HG02678 (cell line): ENCODE measurements at regions not wholly inside any gene's neighbourhood (a gene's known extent, or its start where the extent isn't known, plus 50 kb on each side); places are given as distances from the start of the nearest gene placed in this dataset.

Experiments
- ATAC-seq: cut with Tn5 transposase; IDR thresholded peaks from one replicate; pipeline ENCODE4 v1.9.1; 2021; ENCODE audit warnings: mild to moderate bottlenecking, moderate library complexity; ENCODE audit not compliant: unreplicated experiment

DNA sequence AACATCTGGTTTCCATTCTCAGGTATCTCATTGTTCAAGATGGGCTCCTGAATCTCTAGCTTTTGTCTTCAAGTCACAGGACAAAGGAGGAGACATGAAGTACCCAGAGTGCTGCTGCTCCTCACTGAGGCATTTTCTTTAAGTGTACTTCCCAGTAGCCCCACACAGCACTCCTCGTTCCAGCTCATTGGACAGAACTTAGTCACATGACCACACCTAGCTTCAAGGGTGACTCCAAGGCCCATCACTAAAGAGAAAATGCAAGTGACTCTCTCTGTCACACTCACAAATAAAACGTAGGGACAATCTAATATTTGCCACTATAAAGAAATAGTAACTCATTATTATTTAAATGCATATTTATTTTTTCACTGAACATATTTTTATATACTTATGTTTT lies 58.3 kb upstream of the NEUROD6 start:
- ATAC-seq: no peak

DNA sequence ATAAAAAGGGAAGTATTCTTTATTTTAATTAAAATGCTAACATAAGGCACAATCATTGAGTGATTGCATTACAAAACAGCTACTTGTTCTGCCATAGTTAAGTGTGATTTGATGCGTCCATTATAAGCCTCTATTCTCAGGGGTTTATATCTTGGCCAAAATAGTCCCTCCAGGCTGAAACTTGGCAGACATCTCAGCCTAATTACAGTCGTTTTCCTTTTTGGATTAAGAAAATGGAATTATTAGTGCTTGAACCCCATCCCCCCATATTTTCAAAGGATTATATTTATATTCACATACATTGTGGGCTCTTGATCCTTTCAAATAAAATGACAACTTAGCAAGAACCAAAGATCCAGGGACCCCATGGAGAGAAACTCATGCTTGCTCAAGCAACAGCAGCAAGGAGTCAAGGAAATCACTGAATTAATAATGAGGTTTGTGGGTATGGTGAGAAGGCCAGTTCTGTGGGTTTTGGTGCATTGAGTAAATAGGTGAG lies 66.7 kb upstream of the NEUROD6 start:
- no peak for ATAC-seq

DNA sequence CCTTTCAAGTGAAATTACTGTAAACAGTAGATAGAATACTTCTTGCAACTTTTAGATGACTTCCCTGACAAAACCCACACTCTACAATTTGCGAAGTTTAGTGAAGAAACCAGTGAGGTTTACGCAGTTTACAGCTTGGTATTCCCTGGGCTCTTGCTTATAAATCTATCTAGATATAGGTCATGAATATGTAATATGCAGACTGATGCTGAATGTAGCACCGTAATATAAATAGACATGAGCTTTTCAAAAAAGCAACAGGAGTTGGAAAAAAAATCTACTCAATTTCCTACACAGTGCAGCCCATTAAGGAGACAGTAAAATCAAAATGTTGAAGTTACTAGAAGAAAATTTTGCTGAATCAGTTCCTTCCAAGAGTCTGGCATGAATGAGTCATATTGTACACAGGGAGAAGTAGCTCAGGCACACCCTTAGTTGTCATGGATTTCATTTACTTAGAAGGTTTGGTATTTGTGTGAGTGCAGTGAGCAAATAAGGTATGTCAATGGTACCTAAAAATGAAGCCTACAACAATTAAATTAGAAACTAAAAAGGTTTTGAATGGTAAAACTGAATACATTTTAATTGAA lies 67.7 kb upstream of the NEUROD6 start:
- no peak for ATAC-seq

DNA sequence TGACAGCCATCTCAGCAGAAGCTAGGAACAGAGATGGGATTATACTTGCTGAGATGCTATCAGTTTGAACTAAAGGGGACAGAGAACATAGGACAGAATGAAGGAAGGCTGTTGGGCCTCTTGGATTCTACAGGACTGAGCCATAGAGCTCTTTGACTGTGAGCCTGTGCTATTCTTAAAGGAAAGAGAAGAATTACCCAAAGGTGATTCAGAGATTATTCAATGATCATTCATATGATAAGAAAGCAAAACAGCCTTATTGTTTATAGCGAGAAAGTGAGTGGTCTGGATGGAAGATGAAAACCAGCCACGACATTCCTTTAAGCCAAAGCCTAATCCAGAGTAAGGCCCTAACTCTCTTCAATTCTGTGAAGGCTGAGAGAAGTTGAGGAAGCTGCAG lies 69.7 kb upstream of the NEUROD6 start:
- no peak for ATAC-seq

DNA sequence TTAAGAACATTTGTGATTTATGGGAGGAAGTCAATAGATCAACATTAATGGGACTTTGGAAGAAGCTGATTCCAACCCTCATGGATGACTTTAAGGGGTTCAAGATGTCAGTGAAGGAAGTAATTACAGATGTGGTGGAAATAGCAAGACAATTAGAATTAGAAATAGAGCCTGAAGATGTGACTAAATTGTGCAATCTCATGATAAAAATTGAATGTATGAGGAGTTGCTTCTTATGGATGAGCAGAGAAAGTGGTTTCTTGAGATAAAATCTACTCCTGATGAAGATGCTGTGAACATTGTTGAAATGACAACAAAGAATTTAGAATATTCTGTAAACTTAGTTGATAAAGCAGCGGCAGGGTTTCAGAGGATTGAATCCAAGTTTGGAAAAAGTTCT lies 70.9 kb upstream of the NEUROD6 start:
- ATAC-seq: no peak

DNA sequence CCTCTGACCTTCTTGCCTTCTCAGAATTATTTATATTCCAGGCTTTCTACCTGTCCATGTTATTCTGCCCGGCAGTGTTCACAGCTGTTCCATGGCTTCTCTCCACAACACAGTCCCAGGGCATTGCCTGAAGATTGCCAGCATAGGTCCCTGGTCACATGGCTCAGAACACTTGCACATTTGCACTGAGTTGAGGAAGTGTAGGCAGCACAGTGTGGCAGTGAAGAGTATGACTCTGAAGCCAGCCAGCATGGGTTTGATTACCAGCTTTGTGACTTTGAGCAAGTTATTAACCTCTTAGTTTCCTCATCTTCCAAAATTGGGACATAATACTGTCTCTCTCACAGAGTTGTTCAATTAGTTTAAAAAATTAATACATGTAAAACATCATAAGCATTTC lies 73.2 kb upstream of the NEUROD6 start:
- ATAC-seq: no peak

DNA sequence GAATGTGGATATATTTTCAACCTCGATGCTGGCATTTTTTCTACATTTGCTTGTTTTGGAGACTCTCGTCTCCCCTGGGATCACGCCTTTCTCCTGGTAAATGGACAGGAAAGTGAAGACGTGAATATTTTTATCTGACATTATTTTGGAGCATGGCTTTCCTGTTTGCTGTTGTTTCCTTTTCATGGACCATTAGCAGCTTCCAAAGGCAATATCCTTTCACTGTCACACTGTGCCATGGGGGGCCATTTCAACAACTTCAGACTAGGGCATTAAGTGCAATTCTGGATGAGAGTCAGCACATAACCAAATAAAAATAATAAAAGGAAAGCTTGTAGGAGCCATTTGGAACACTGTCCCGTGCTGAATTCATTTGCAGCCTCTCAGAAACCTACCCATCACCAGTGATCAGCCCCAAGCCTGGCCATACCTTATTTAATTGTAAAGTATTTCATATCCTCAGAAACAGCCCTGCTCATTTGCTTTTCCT lies 75.9 kb upstream of the NEUROD6 start:
- no peak for ATAC-seq

DNA sequence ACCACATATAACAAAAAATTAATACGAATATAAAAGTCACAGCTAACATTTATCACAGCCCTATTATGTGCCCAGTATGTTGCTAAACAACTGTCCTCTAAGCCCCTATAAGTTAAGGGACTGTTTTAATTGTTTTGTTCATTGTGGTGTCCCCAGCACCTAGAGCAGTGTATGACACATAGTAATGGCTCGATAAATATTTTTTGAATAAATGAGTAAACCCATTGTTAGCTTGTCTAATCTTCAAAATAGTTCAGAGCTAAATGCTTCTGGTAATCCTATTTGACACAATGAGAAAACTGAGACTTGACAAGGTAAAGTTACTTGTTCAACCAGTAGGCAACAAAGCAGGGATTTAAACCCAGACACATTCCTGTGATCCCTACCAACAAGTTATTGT lies 78.4 kb upstream of the NEUROD6 start:
- ATAC-seq: no peak

DNA sequence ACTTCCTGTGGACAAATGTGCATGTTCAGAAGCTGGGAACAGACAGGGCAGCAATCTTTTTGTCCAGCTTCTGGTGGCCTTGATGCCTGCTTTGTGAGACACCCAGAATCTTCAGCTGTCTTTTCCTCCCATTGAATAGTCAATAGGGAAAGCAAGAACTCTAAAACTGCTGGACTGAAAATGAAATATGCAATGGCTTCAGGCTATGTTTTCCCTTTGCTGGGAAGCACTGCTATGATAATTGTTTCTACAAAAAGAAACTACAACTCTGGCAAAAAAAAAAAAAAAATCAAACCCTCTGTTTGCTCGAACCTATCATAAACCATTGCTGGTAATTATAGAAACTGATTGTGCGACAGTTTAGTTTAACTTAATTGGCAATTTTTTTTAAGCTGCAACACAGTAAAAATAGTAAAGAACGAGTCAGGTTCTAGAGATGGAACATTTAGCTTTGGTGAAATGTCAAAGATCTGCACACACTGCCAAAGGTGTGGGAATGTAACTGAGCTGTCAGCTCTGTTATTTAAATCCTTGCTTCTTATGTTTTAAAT lies 79.1 kb upstream of the NEUROD6 start:
- no peak for ATAC-seq

DNA sequence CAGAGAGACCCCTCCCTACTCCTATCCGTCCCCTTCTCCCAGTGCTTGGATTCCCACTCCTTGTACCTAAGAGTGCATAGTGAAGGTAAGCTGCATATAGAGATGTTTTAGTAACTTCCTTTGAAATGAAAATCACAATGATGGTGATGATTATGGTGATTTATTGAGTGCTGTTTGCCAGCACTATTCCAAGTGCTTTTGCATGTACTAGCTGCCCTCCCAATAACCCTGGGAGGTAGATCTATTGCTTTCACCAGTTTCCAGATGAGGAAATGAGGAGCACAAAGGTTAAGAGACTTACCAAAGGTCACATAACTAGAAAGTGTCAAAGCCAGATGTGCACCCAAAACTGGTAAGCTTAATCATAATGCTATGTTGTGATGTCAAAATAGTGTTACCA lies 80.4 kb upstream of the NEUROD6 start:
- no peak for ATAC-seq

DNA sequence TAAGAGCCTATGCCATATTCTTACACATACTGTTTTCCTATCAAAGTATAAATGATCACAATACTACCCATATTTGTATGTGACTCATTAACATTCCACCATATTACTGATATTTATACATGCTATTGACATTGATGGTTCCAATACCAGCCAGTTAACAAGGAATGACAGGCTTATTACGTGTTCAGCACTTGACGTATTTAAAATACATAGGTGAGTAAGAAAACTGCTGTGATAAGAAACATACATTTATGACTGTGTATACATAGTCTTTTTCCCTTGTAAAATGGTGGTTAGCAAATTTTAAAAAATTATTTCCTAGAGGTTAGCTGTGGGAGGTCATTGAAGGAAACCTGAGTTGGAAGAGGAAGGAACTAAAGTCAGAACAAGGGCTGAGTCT lies 81.1 kb upstream of the NEUROD6 start:
- ATAC-seq: no peak

DNA sequence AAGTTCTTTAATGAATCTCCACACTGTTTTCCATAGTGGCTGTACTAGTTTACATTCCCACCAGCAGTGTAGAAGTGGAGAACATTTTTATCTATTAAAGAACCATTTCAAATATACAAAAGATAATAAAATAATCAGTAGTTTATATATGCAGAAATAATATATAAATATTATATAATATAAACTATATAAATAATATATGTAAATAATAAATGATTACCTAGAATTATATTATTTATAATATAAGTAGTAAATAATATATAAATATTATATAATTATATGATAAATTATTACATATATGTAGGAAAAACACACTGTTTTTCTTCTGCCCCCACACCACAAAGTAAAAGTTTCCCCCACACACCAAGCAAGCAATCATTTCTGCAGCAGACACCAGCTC lies 83.5 kb upstream of the NEUROD6 start:
- ATAC-seq: no peak

DNA sequence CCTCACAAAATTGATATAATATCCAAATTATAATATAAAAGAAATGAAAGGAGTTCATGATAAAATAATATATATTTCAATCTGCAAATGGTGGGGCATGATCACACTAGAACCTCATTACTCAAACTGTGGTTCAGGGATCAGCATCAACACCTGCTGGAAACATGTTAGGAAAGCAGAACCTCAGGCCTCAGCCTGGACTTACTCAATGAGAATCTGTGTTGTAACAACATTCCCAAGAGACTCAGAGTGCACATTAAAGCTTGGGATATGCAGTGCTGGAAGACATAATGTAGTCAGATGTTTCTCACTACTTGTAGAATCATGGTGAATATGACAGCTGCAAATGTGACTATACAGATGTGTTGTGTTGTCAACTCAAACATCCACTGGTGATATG lies 81.7 kb upstream of the ITPRID1 start:
- no peak for ATAC-seq

DNA sequence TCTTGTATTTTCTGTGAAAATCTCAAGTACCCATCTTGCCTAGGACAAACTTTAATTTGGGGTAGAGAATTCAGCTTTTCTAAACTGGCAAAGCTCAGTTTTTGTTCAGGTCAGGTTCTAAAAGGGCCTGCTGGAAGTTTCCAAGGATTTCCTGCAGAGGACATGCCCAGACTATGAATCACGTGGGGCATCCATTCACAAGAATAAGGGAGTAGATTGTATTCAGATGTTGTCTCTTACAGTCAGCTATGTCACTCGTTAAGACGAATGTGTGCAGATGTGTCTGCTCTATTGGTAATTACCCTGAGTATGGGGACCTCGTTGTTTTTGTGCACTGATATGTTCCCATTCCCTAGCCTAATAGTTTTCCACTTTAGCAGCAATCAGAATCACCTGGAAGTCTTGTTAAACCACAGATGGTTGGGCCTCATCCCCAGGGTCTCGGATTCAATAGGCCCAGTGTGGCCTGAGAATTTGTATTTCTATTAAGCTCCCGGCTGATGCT lies 81.0 kb upstream of the ITPRID1 start:
- no peak for ATAC-seq

DNA sequence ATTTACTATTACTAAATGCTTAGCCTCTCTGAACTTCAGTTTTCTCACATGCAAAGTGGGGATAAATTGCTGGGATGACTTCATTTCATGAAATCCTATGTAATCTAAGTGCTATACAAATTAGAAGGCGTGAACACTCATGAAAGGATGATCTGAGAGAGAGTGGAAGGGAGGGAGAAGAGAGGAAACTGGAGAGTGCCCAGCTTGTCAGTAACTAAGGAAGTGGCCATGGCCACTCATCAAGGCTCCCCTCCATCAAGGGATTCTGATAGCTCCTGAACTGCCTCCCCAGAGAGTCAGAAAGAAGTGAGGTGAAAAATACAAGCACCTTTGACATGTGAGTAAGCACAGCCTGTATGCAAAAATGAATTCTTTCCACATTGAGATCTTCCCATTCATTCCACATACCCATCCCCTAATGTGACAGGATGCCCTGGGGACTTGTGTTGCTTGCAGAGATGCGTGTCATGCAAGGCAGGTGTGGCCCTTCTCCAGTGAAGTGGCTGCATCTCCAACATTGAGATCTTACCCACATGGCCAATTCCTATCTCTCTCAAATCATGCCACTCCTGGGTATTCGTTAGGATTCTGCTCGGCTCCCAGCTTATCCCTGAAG lies 76.5 kb upstream of the ITPRID1 start:
- ATAC-seq: no peak

DNA sequence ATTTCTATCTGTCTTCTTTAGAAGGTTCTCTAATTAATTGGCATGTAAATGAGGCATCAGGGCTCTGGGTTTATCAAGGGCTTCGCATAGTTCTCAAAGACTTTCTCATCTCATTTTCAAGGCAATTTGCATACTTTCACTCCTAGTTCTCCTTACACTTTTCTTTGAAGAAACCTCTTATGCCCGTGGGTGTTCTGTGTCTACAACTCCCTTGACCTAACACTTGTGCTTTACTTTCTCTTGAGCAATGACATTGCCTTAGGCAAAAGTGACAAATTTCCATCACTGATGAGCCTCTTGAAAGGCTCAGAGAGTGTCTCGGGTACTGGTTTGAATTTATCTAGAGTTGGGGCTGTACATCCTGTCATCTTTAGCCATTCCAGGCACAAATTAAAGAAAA lies 74.7 kb upstream of the ITPRID1 start:
- no peak for ATAC-seq

DNA sequence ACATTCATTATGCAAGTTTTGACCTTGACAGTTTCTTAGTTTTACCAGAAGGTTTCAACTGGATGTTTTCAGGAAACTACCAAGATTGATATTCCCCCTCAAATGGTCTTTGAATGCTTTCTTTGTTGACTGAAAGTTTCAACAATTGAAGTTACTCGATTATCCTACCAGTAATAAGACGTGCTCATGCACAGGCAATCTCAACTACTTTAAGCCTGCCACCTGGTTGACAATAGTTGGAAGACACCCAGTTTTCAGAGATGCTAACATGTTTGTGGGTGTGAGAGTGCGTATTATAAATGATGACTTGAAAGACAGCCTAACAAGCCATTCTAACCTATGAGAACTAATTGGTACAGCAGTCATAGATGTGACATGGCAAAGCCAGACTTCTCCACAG lies 73.4 kb upstream of the ITPRID1 start:
- no peak for ATAC-seq

DNA sequence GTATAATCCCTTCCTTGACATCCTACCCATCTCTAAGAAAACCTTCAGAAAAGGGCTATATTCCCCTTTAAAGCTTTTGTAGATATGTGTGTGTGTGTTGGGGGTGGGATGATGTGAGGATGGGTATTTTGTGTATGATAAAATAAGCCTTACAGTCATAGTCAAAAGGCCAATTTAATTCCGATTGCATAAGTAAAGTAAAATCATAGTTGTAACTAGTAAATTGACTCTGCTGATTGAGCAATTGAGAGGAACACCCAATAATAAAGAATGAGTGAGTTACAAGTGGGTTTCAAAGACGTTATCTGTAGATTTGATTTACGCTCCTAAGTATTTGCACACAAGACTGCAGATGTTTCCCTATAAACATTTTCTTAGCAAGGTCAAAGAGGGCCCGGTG lies 71.3 kb upstream of the ITPRID1 start:
- ATAC-seq: no peak

DNA sequence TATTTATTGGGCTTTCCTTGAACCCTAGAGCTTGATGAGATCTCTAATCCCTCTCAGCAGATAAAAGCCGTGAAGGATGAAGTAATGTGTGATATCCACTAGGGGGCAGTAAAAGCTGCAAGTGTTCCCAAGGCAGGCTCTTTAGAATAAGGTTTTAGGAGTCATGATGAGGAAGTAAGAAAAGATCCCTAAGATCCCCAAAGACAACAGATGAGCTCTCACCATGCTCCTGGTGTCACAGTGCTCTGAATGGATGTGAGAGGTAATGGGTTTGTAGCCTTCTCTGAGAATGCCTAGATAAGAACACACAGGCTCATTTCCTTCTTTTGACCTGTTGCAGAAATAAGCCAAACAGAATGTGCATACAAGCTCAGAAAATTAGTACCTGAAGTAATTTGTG lies 70.4 kb upstream of the ITPRID1 start:
- peak; percentile 87 for ATAC-seq

DNA sequence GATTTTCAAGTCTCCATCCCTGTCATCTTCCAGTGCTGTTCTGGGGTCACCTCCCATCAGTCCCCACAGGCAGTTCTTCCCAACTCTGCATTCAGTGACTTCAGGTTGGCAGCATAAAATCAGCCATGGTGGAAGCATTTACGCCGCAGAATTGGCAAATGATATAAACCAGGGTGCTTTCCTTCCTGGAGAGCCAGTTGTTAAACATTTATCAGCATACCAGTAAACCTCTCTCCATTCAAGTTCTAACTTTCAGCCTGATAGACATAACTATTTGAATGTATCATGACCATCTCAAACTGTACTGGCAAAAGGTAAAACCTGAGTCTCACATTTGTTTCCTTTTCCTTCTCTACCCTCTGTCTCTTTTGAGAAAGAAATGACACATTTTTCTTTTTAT lies 69.7 kb upstream of the ITPRID1 start:
- ATAC-seq: no peak

DNA sequence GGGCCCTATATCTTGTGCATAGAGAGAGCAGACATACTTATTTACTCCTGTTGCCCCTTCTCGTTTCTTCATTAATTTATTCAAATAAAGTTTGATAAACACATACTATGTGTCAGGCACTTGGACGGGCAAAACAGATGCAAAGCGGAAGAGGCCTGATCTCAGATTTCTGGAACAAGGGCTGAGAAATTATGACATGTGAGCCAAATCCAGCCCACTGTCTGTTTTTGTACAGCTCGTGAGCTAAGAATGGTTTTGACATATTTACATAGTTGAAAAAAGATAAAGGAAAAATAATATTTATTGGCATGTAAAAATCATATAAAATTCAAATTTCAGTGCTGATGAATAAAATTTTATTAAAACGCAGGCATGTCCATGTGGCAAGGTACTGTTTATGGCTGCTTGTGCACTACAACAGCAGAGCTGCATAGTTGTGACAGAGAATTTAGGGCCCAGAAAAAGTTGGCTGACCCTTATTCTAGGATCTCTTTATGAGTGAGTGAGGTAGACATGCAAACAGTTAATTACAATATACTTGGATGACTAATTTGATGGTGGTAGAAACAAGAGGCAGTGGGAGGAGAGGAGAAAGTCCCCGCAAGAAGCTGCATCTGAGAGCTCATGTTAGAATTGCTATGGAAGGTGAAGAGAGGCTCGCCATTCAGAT lies 68.1 kb upstream of the ITPRID1 start:
- ATAC-seq: no peak

DNA sequence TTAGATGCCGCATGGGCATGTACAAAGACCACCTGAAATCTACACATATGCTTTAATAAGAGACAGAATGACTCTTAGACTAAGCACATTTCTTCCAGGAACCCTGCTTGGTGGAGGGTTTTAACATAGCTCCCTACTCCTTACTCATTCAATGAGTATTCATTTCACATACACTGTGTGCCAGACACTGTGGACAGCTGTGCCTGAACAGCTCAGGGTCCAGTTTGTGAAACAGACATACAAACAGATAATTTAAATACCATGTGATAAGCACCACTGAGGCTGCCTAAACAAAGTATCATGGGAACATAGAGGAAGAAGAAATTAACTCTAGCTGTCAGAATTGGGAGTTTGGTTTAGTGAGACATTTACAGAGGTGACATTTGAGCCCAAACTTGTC lies 65.2 kb upstream of the ITPRID1 start:
- ATAC-seq: no peak
